GM12878 (cell line): ENCODE measurements at regions not wholly inside any gene's neighbourhood (a gene's known extent, or its start where the extent isn't known, plus 50 kb on each side); places are given as distances from the start of the nearest gene placed in this dataset.

Experiments
- KDM1A ChIP-seq: fragments of 200-600 bp; sonication (generic); IDR thresholded peaks from 2 replicates; pipeline ENCODE4 v1.6.1; 2016; ENCODE audit warnings: borderline replicate concordance
- MXI1 ChIP-seq: fragments of 150-350 bp; IDR thresholded peaks from 2 replicates; pipeline ENCODE4 v1.6.1; 2011; ENCODE audit warnings: low read depth, mild to moderate bottlenecking, inconsistent platforms, low read length, improper control_type of control experiment
- RAD51 ChIP-seq: fragments of 450-650 bp; IDR thresholded peaks from 2 replicates; pipeline ENCODE4 v1.6.1; 2016; ENCODE audit warnings: moderate library complexity, mild to moderate bottlenecking, inconsistent platforms
- SIX5 ChIP-seq: IDR thresholded peaks from 2 replicates; pipeline ENCODE4 v1.6.1; 2011; ENCODE audit warnings: mild to moderate bottlenecking, low read depth, low read length, moderate library complexity; ENCODE audit not compliant: severe bottlenecking
- ZNF217 ChIP-seq: fragments of 450-650 bp; IDR thresholded peaks from 2 replicates; pipeline ENCODE4 v1.6.1; 2017; ENCODE audit warnings: antibody characterized with exemption, mild to moderate bottlenecking

DNA sequence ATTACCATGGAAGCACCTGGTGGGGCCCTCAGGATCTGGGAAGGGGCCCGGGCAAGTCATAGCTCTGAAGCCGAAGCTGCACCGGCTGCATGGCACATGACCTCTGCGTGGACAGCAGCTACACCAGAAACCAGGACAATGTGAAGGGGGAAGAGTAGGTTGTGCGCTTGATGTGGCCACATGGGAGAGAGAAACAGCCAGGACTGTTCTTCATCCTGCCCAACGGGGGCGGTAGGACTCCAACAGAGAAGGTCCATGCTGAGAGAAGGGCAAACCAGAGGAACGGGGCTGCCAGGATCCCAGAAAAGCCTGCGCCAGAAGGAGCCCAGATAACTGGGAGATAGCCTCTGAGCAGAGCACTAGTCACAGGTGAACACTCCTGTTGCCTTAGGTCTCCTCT, 54.9 kb upstream of the PRR20G start:
- TF ChIP-seq MXI1 (no peak), RAD51 (no peak), SIX5 (no peak), ZNF217 (no peak), KDM1A (no peak)
